HEK293T (cell line): ENCODE measurements at regions not wholly inside any gene's neighbourhood (a gene's known extent, or its start where the extent isn't known, plus 50 kb on each side); places are given as distances from the start of the nearest gene placed in this dataset.

ENCODE experiments used
- CTCF ChIA-PET: fragments of 350-600 bp; formaldehyde crosslinking; extraction: SDS; loops from one replicate; lab custom pipeline; 2021; ENCODE audit warnings: antibody characterized with exemption, inconsistent platforms; lab: Yijun Ruan, JAX
- POLR2A ChIA-PET: fragments of 350-600 bp; formaldehyde crosslinking; extraction: SDS; loops from one replicate; lab custom pipeline; 2020; ENCODE audit warnings: antibody characterized with exemption, inconsistent platforms; lab: Yijun Ruan, JAX
- DNase-seq: peaks from one replicate; pipeline ENCODE4 v3.0.0; 2012; ENCODE audit warnings: mixed read lengths; ENCODE audit errors: extremely low spot score
- ARNT ChIP-seq: fragments of 450-650 bp; IDR thresholded peaks from 2 replicates; pipeline ENCODE4 v1.6.1; 2017; ENCODE audit warnings: mild to moderate bottlenecking
- BHLHE40 ChIP-seq: fragments of 450-650 bp; IDR thresholded peaks from 2 replicates; pipeline ENCODE4 v1.6.1; 2016; ENCODE audit warnings: mild to moderate bottlenecking, moderate library complexity, borderline replicate concordance
- CTBP1 ChIP-seq: fragments of 450-650 bp; IDR thresholded peaks from 2 replicates; pipeline ENCODE4 v1.6.1; 2016; ENCODE audit warnings: borderline replicate concordance
- ELF4 ChIP-seq: fragments of 450-650 bp; IDR thresholded peaks from 2 replicates; pipeline ENCODE4 v1.6.1; 2017; ENCODE audit warnings: antibody characterized with exemption
- FOXA1 ChIP-seq: fragments of 450-650 bp; IDR thresholded peaks from 2 replicates; pipeline ENCODE4 v1.6.1; 2016; ENCODE audit warnings: mild to moderate bottlenecking
- FOXK2 ChIP-seq: fragments of 450-650 bp; IDR thresholded peaks from 2 replicates; pipeline ENCODE4 v1.6.1; 2016; ENCODE audit warnings: mild to moderate bottlenecking
- FOXM1 ChIP-seq: fragments of 450-650 bp; IDR thresholded peaks from 2 replicates; pipeline ENCODE4 v1.6.1; 2017; ENCODE audit warnings: mild to moderate bottlenecking, borderline replicate concordance
- HDGF ChIP-seq: fragments of 450-650 bp; IDR thresholded peaks from 2 replicates; pipeline ENCODE4 v1.6.1; 2017; ENCODE audit warnings: antibody characterized with exemption, borderline replicate concordance
- L3MBTL2 ChIP-seq: fragments of 450-650 bp; conservative IDR thresholded peaks from 2 replicates; pipeline ENCODE4 v1.6.1; 2016; ENCODE audit warnings: mild to moderate bottlenecking
- LEF1 ChIP-seq: fragments of 450-650 bp; IDR thresholded peaks from 2 replicates; pipeline ENCODE4 v1.6.1; 2017; ENCODE audit warnings: mild to moderate bottlenecking, borderline replicate concordance
- NFRKB ChIP-seq: fragments of 450-650 bp; IDR thresholded peaks from 2 replicates; pipeline ENCODE4 v1.6.1; 2016; ENCODE audit warnings: mild to moderate bottlenecking, moderate library complexity
- SP1 ChIP-seq: fragments of 450-650 bp; IDR thresholded peaks from 2 replicates; pipeline ENCODE4 v1.6.1; 2017
- SUZ12 ChIP-seq: fragments of 450-650 bp; IDR thresholded peaks from 2 replicates; pipeline ENCODE4 v1.6.1; 2016; ENCODE audit warnings: mild to moderate bottlenecking
- TARDBP ChIP-seq: fragments of 450-650 bp; IDR thresholded peaks from 2 replicates; pipeline ENCODE4 v1.6.1; 2016
- ZNF384 ChIP-seq: fragments of 450-650 bp; IDR thresholded peaks from 2 replicates; pipeline ENCODE4 v1.6.1; 2016
- TF ChIP-seq, protein P1 (sequence below): fragments of 450-650 bp; IDR thresholded peaks from 2 replicates; pipeline ENCODE4 v1.6.1; 2016

GRCh38 chr18:29681578-29681977 is 1361.0 kb downstream of the DSC3 start:
- DNase-seq: no peak
- no peak for TF ChIP-seq FOXA1
- TF ChIP-seq SUZ12: no peak
- TF ChIP-seq BHLHE40: no peak
- TF ChIP-seq FOXK2: no peak
- TF ChIP-seq, protein P1, sequence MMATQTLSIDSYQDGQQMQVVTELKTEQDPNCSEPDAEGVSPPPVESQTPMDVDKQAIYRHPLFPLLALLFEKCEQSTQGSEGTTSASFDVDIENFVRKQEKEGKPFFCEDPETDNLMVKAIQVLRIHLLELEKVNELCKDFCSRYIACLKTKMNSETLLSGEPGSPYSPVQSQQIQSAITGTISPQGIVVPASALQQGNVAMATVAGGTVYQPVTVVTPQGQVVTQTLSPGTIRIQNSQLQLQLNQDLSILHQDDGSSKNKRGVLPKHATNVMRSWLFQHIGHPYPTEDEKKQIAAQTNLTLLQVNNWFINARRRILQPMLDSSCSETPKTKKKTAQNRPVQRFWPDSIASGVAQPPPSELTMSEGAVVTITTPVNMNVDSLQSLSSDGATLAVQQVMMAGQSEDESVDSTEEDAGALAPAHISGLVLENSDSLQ: no peak
- no peak for TF ChIP-seq TARDBP
- no peak for TF ChIP-seq ARNT
- no peak for TF ChIP-seq LEF1
- CTCF ChIA-PET: no interaction called here
- POLR2A ChIA-PET: no interaction called here

DNA sequence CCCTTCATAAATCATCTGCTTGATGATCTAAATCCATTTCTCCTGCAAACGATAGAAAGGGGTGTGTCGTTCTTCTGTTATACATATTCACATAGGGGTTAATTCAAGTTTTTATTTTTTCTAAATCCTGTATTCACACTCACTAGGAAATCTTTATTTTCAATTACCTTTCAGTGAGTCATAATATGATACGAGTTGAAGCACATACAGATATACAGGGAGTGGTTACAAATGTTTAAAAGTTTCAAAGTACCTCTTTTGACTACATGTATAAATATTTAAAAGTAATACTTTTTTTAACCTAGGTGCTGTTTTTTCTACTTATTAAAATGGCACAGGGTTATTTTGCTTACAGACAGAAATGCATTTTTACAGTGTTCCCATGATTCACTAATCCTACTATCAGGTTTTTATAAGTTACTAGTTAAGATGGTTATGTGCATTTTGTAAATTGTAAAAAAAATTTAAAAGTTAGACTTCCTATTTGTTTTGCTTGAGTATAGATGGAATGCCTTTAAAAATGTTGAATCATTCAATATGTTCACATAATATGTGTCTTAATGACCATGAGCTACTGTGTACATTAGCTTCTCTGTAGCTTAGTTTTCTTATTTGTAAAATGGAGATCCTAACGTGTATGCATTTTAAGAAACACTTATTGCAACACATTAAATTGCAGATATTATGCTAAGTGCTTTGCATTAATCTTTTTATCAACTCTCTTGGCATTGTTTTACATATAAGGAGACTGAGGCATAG is 1378.1 kb downstream of the DSC3 start:
- ChIA-PET POLR2A (no interaction called here), CTCF (no interaction called here)
- no peak for DNase-seq
- TF ChIP-seq FOXK2: no peak
- TF ChIP-seq FOXM1: no peak
- no peak for TF ChIP-seq ARNT
- TF ChIP-seq SUZ12: no peak
- TF ChIP-seq NFRKB: no peak
- TF ChIP-seq, protein P1: no peak
- no peak for TF ChIP-seq BHLHE40
- no peak for TF ChIP-seq ZNF384
- TF ChIP-seq SP1: no peak

DNA sequence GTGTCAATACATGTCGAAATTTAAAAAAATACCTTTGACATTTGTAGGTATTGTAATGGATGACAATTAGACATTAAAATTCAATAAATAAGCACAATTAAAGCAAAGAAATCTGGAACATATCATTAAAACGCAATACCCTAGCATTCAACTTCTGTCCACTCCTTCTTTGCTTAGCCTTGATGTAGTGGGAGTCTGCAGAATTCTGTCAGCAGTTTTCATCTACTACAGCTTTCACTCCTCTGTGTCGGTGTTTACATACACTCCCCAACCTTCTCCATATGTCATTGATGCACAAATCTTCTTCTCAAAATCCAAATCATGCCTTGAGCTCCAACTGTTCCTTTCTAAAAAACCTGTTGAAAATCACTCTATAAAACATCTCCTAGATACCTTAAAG is 1380.6 kb downstream of the DSC3 start:
- CTCF ChIA-PET: no interaction called here

GRCh38 chr18:29660777-29661176 is 1381.8 kb downstream of the DSC3 start:
- ChIA-PET CTCF (no interaction called here), POLR2A (no interaction called here)
- no peak for DNase-seq
- no peak for TF ChIP-seq LEF1

More for the DNA sequence above, 1380.6 kb downstream of the DSC3 start:
- POLR2A ChIA-PET: no interaction called here
- DNase-seq: no peak
- TF ChIP-seq BHLHE40: no peak

DNA sequence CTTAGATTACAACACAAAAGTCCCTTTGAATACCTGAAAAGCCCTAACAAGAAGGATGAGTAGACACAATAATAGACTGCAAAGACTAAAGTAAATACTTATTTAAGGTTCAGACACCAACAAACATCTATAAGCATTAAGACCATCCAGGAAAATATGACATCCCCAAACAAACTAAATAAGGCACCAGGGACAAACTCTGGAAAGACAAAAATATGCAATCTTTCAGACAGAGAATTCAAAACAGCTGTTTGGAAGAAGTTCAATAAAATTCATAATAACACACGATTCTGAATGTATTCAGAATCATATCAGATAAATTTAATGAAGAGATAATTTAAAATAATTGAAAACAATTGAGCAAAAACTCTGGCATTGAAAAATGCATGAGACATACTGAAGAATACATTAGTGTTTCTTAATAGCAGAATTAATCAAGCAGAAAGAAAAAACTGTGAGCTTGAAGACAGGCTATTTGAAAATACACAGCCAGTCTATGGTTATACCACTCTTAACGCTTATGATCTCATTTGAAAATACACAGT is 1388.8 kb downstream of the DSC3 start:
- ChIA-PET CTCF (interaction anchor here (0.6 kb wide), 1 partner anchor 551 kb away, joined by 3 read pairs; no protein-coding TSS in a partner anchor), POLR2A (no interaction called here)
- TF ChIP-seq L3MBTL2 (no peak), SP1 (no peak), HDGF (no peak), TARDBP (no peak), ARNT (no peak), NFRKB (no peak), ZNF384 (no peak), ELF4 (no peak), FOXM1 (no peak), FOXA1 (no peak), FOXK2 (no peak), SUZ12 (no peak)
- TF ChIP-seq, protein P1: no peak
- no peak for DNase-seq

DNA sequence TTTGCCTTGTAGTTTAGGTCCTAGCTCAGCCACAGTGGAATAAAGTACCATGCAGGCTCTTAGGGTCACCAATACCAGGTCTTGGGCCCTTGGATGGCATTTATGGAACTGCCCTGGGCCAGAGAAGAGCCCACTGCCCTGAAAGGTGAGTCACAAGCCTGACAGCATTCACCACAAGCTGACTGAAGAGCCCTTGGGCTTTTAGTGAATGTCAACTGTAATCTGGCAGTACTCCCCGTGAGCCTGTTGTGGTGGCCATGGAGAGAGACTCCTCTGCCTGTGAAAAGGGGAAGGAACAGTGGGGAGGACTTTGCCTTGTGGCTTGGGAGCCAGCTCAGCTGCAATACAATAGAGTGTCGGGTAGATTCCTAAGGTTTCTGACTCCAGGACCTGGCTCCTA is 1389.7 kb downstream of the DSC3 start:
- ChIA-PET POLR2A (no interaction called here), CTCF (no interaction called here)
- DNase-seq: no peak
- no peak for TF ChIP-seq FOXK2
- TF ChIP-seq ARNT: no peak
- TF ChIP-seq LEF1: no peak
- no peak for TF ChIP-seq FOXM1
- TF ChIP-seq FOXA1: no peak
- no peak for TF ChIP-seq SP1
- TF ChIP-seq BHLHE40: no peak
- TF ChIP-seq CTBP1: no peak
- TF ChIP-seq NFRKB: no peak
- TF ChIP-seq SUZ12: no peak
- no peak for TF ChIP-seq ZNF384
- TF ChIP-seq L3MBTL2: no peak
- TF ChIP-seq, protein P1: no peak
- no peak for TF ChIP-seq ELF4
- TF ChIP-seq TARDBP: no peak
